Lower leg skin (tissue), 3 donors: ENCODE measurements at regions not wholly inside any gene's neighbourhood (a gene's known extent, or its start where the extent isn't known, plus 50 kb on each side); places are given as distances from the start of the nearest gene placed in this dataset.
"Not testable (repeated sequence)": the region's sequence is repeated elsewhere in the genome, so short reads cannot be mapped to it uniquely, and the experiment has no call there.

Experiments used
- POLR2A ChIP-seq, 2 donors: fragments of 450-650 bp; IDR thresholded peaks; one replicate each; pipeline ENCODE4 v1.6.1; 2016 to 2017; ENCODE audit warnings: antibody characterized with exemption in 2 of 2, mild to moderate bottlenecking in 1 of 2, moderate library complexity in 1 of 2
- TF ChIP-seq, protein P1 (sequence below), 3 donors: fragments of 450-650 bp; IDR thresholded peaks; one replicate each; pipeline ENCODE4 v1.5.1; 2016; ENCODE audit warnings: antibody characterized with exemption in 3 of 3, mild to moderate bottlenecking in 3 of 3, moderate library complexity in 2 of 3

DNA sequence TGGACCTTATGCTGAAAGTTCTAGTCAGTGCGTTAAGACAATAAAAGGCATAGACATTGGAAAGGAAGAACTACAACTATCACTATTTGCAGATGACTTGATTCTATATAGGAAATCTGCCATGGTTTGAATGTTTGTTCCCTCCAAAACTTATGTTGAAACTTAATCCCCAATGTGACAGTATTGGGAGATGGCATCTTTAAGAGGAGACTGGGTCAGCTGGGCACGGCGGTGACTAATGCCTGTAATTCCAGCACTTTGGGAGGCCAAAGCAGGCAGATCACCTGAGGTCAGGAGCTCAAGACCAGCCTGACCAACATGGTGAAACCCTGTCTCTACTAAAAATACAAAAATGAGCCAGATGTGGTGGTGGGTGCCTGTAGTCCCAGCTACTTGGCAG, 171.3 kb downstream of the SMAD6 start:
- TF ChIP-seq POLR2A (IDR thresholded peaks at IDR 0.05): not testable (repeated sequence)
- TF ChIP-seq, protein P1, sequence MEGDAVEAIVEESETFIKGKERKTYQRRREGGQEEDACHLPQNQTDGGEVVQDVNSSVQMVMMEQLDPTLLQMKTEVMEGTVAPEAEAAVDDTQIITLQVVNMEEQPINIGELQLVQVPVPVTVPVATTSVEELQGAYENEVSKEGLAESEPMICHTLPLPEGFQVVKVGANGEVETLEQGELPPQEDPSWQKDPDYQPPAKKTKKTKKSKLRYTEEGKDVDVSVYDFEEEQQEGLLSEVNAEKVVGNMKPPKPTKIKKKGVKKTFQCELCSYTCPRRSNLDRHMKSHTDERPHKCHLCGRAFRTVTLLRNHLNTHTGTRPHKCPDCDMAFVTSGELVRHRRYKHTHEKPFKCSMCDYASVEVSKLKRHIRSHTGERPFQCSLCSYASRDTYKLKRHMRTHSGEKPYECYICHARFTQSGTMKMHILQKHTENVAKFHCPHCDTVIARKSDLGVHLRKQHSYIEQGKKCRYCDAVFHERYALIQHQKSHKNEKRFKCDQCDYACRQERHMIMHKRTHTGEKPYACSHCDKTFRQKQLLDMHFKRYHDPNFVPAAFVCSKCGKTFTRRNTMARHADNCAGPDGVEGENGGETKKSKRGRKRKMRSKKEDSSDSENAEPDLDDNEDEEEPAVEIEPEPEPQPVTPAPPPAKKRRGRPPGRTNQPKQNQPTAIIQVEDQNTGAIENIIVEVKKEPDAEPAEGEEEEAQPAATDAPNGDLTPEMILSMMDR (IDR thresholded peaks at IDR 0.05): not testable (repeated sequence)
